Astrocyte of the cerebellum (primary cell): ENCODE measurements at regions not wholly inside any gene's neighbourhood (a gene's known extent, or its start where the extent isn't known, plus 50 kb on each side); places are given as distances from the start of the nearest gene placed in this dataset.

Source experiments
- DNase-seq: peaks from one replicate; pipeline ENCODE4 v3.0.0-alpha.2; 2011; ENCODE audit warnings: low read depth
- H3K4me3 ChIP-seq: 2 replicates; pipeline ENCODE4 v1.5.1; 2011; ENCODE audit warnings: mild to moderate bottlenecking, low read depth, low read length, moderate library complexity
- in situ Hi-C: cut with HindIII; loops from 2 replicates; pipeline ENCODE4 v1.10.0; 2017; ENCODE audit warnings: low sequenced_read_pairs
- TF ChIP-seq, protein P1 (sequence below): IDR thresholded peaks from 2 replicates; pipeline ENCODE4 v1.5.1; 2012; ENCODE audit warnings: low read length, low read depth, moderate library complexity, mild to moderate bottlenecking; ENCODE audit errors: missing control alignments

DNA sequence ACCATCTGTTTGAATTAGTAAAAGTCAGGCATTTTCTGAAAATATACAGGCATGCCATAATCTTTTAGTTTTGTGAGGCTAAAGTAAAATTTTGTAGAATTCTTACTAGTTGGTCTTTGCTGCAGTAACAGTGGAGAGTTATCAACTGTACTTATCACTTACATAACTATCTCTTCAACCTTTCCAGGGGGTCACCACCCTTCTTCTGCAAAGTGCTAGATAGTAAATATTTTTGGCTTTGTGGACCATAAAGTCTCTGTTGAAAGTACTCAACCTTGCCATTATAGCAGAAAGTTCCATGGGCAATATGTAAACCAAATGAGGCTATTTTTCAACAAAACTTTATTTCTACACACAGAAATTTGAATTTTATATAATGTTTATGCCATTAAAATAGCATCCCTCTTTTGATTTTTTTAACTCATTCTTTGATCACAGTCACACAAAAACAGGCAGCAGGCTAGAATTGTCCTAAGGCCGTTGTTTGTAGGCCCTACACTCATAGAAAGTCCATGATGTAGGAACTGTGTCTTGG, 59.5 kb upstream of the KLF6 start:
- TF ChIP-seq, protein P1, sequence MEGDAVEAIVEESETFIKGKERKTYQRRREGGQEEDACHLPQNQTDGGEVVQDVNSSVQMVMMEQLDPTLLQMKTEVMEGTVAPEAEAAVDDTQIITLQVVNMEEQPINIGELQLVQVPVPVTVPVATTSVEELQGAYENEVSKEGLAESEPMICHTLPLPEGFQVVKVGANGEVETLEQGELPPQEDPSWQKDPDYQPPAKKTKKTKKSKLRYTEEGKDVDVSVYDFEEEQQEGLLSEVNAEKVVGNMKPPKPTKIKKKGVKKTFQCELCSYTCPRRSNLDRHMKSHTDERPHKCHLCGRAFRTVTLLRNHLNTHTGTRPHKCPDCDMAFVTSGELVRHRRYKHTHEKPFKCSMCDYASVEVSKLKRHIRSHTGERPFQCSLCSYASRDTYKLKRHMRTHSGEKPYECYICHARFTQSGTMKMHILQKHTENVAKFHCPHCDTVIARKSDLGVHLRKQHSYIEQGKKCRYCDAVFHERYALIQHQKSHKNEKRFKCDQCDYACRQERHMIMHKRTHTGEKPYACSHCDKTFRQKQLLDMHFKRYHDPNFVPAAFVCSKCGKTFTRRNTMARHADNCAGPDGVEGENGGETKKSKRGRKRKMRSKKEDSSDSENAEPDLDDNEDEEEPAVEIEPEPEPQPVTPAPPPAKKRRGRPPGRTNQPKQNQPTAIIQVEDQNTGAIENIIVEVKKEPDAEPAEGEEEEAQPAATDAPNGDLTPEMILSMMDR, result no peak
- no peak overlapping the region for H3K4me3 ChIP-seq
- in situ Hi-C loops, result no loop called here
- DNase-seq, result no peak

DNA sequence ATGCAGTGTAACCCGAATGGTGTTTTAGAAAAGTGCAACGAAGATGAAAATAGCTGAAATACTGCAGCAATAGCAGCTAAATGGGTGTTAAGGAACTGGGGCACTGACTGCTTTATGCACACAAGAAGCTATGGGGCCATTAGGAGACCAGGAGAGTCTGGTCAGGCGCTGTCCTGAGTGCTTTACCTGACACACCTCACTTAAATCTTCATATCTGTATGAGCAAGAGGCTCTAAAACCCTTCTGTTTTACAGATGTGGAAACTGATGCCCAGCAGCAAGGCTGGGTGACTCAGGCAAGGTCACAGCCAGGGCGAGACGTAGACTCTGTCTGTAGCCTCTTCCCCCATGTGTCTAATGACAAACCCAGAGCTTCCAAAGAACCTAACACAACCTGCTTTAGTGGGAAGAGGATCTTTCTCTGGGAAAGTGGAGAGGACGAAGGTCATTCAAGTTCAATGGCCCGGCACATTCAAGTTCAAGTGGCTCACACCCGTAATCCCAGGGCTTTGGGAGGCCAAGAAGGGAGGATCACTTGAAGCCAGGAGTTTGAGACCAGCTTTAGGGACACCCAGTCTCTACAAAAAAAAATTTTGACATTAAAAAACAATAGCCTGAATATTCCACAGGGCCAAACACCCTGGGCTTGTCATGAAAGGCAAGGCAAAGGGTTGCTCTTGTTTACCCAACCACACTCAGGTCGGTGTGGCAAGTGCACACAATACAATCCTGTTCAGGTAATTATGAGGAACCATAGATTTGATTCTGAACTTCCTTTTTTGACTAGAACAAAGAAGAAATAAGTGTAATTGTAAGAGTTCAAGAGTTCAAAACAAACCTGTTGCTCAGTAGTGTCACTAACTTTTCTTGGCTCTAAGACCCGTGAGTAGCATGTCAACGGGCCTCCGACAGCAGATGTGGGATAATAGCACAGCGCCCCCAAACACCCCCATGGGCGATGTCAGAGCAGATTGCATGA, 53.7 kb upstream of the KLF6 start:
- in situ Hi-C loops, result no loop called here
- no peak for DNase-seq
- H3K4me3 ChIP-seq, result no peak overlapping the region
- TF ChIP-seq, protein P1, result no peak

DNA sequence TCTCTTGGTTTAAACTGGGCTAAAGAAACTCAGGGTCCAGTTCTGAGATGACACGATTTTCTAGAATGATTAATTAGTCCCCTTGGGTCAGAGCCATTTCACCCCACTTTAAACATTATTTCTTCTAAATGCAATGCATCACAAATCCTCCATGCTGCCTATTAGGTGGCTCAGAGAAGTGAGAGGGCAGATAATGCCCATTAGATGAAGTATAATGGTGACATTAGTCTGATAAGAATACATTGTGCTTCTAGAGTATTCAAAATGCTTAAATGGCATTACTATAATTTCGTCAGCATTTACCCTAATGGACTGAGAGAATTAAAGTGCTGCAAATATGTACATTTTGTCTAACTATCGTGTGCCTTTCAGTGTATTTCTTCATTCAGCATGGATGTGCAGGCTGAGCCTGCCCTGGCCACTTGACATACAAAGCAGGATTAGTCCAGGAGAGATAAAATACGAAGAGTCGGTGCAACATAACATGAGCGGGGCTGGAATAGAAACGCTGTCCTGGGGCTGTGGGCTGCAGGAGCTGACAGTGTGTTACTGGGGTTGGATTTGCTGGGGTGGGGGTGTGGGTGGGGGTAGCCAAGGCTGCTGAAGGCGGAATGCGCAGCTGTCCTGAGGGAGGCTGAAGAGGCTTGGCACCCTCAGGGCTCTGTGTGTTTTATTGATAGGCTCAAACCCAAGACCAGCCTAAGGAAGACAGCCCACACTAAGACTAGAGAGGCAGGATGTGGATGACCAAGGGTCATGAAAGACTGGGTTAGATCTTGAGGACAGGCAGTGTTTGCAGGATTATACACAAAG, 52.8 kb upstream of the KLF6 start:
- in situ Hi-C loops, result no loop called here
- H3K4me3 ChIP-seq, result no peak overlapping the region
- DNase-seq, result no peak
- TF ChIP-seq, protein P1, result no peak

DNA sequence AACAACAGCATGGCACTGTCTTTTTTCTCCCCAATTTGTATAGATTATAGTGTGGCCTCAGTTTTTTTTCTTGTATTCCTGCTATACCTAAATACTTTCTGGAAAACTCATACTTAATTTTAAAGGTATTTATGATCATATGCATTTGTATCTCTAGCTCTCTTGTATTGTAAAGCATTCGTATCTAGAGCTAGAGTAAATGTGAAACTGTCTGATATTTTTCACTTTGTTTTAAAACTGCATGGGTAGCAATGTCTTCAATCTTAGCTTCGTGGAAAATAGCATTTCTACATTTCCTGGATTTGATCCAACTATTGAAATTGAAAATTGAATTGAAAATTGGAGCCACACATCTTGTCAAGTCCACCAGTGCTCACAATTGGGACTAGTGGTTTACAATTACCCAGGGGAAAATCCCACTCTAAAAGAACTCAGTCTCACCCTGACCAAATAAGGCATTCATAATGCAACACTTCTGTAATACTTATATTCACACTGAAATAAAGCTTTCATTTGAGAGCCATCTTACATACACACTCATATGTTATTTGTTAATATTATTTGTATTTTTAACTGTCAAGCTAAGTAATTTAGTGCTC, 51.3 kb upstream of the KLF6 start:
- DNase-seq, result no peak
- H3K4me3 ChIP-seq, result no peak overlapping the region
- in situ Hi-C loops, result no loop called here
- TF ChIP-seq, protein P1, result no peak

DNA sequence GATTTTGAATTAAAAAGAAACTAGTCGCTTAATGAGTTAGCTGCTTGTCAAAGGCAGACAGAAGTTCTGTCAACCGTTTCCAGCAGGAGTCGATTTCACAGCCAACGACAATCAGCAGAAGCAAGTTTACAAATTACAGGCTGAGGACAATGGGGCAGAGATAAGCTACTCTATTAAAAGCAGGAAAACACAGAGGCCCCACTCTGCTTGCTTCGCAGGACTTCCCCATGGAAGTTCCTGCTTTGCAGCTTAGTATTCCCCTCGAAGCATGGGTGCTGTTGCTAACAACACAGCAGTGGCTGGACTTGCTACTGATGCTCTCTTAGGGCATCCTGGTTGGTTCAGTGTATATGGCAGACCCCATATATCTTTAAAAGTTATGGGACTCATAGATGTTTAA, 50.8 kb upstream of the KLF6 start:
- in situ Hi-C loops, result no loop called here
- H3K4me3 ChIP-seq, result no peak overlapping the region
- DNase-seq, result no peak
- TF ChIP-seq, protein P1, result no peak

DNA sequence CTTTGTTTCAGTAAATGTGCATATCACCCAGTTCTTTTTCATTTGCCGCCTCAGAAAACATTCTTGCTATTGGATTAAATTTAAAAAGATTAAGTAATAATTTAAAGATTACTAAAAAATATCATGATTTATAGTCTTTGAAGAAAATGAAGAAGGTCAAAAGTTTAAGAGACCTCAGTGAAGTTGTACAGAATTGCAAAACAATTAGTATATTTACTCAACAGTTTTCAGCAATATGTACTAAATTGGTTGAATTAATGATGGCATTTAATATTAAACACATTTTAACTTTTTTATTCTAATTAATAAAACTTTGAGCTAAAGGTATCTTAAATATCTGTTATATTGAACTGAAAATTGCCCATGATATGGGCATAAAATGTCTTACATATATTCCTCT, 49.9 kb upstream of the KLF6 start:
- TF ChIP-seq, protein P1, result no peak
- in situ Hi-C loops, result no loop called here
- DNase-seq, result no peak
- H3K4me3 ChIP-seq, result no peak overlapping the region
